NCI-H510A treated with DMSO at 0.1 percent for 48 hours (cell line): ENCODE measurements at regions not wholly inside any gene's neighbourhood (a gene's known extent, or its start where the extent isn't known, plus 50 kb on each side); places are given as distances from the start of the nearest gene placed in this dataset.

ENCODE experiments used
- DNase-seq: peaks from one replicate; lab custom pipeline; 2025; lab: John Stamatoyannopoulos, UW

DNA sequence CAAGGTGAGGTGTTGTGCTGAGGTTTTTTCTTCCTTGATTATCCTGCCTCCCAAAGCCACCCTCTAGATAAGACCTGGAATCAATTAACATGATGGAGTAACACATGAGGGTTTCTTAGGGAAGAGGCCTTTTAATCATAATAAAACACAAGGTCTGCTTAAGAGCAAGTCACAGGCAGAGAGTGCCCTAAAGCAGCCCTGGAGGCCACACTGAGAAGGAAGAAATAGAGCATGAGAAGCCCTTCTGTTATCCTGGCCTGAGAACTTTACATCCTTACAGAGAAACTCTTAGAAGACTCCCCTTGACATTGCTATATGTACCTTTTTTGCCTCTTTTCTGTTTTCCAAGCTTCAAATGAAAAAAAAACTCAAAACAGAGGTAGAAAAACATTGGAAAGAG is 132.3 kb downstream of the CEP57L1 start:
- no peak for DNase-seq

DNA sequence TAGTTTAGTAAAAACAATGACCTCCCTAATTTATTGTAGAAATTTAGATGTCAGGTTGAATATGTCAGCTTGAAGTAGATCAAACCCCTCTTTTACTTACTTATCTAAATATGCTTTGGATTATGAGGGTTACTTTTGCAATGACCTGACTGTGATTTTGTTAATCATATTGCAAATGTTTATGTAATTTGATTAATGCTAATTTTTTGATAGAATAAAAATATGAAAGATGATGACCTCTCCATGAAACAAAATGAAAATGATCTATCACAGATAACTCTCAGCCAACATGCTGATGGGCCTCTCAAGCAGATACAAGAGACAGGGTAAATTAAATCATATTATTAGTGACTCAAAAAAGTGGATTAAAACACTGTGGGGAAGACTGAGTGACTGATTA is 131.0 kb downstream of the CEP57L1 start:
- DNase-seq: no peak

- no peak for DNase-seq
These were observed 130.6 kb downstream of the CEP57L1 start for GRCh38 chr6:109225946-109226345.

GRCh38 chr6:109224994-109225393 is 129.7 kb downstream of the CEP57L1 start:
- no peak for DNase-seq

DNA sequence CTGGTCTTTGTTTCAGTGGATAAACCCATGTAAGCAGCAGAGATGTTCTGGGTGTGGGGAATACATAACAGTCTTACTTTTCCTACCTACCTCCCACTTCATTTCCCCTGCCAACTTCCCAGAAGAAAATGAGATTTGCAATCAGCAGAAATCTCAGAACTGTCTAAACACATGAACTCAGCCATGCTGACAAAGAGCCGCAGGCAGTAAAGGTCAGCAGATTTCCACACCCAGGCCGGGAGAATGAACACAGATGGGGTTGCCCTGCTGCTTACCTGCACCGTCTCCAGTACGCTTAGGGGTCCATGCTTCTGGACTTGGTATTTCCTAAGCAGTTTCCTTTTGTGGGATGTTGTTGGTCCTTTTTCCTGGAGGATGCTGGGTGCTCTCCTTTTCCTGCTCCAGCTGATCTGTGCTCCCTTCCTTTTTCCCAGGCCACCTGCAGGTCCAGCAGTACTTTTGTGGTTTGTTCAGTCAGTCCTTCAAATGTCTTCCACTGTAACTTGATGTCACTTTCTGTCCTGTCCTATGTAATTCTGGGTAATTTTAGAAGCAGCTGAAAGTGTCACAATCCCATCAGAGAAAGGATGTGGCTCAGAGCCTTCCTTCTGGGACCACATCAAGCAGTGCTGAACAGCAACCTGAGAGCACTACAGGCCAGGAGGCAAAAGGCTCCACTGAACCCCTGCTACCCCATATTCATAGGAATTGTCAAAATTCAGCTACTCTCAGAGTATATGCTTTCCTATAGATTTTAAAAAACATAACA is 129.0 kb downstream of the CEP57L1 start:
- no peak for DNase-seq

GRCh38 chr6:109222848-109223247 is 127.5 kb downstream of the CEP57L1 start:
- no peak for DNase-seq

DNA sequence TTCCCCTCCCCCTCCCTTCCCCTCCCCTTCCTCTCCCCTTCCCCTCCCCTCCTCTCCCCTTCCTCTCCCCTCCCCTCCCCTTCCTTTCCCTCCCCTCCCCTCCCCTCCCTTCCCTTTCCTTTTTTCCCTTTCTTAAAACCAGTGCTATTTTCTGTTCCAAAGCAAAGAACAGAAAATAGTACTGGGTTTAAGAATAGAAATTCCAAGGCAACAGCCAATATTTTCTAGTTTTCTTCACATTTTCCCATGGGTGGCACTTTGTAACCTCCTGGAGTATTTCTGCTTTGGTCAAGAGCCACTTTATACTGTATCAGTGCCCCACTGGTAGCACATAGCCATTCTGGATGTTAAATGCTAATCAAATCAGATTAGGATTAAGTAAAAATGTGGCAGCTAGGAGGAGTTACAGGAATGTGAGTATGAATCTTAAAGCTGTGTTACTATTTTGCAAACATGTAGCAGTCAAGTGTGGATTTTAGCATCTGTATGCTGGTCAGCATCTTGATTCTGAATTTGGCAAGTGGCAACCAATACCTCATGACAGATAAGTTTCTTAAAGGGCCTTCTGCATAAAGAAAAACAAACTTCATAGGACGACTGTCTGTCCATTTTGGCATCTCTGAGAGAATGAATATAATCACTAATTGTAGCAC is 126.4 kb downstream of the CEP57L1 start:
- no peak for DNase-seq
